Naive thymus-derived CD4-positive, alpha-beta T cell (primary cell): ENCODE measurements at regions not wholly inside any gene's neighbourhood (a gene's known extent, or its start where the extent isn't known, plus 50 kb on each side); places are given as distances from the start of the nearest gene placed in this dataset.

Experiments
- ATAC-seq: fragments of 150-1000 bp; cut with Tn5 transposase; 2 replicates; pipeline ENCODE4 v1.10.0; 2021; ENCODE audit warnings: mild to moderate bottlenecking, moderate library complexity
- CTCF ChIA-PET: fragments of 350-600 bp; sonication (Branson Sonifier 250); formaldehyde crosslinking; loops from one replicate; lab custom pipeline; 2021; ENCODE audit warnings: antibody characterized with exemption; lab: Charles Lee
- POLR2A ChIA-PET: fragments of 350-600 bp; sonication (Branson Sonifier 250); formaldehyde crosslinking; loops from one replicate; lab custom pipeline; 2021; ENCODE audit warnings: antibody characterized with exemption, inconsistent platforms; lab: Charles Lee
- DNase-seq, 9 donors: peaks; one replicate each; pipeline versions ENCODE4 v3.0.0 to v3.0.0-alpha.2; 2020 to 2022; ENCODE audit warnings: mixed read lengths in 1 of 9
- H3K27ac ChIP-seq: one replicate; pipeline ENCODE4 v1.7.0; 2013; ENCODE audit warnings: mild to moderate bottlenecking, low read depth, low read length, moderate library complexity
- H3K27me3 ChIP-seq, 2 donors: one replicate each; pipeline ENCODE4 v1.7.0; 2013; ENCODE audit warnings: low read length in 2 of 2, mild to moderate bottlenecking in 2 of 2, moderate library complexity in 2 of 2; ENCODE audit not compliant: control insufficient read depth in 2 of 2, insufficient read depth in 2 of 2
- H3K36me3 ChIP-seq, 3 experiments: 1 replicate in 2 of 3; 2 replicates in 1 of 3; pipeline ENCODE4 v1.7.0; 2013; ENCODE audit warnings: low read length in 3 of 3, mild to moderate bottlenecking in 3 of 3, moderate library complexity in 1 of 3; ENCODE audit not compliant: insufficient read depth in 3 of 3, control insufficient read depth in 2 of 3
- H3K4me1 ChIP-seq, 2 donors: one replicate each; pipeline ENCODE4 v1.7.0; 2013; ENCODE audit warnings: low read length in 2 of 2, mild to moderate bottlenecking in 2 of 2, moderate library complexity in 1 of 2; ENCODE audit not compliant: control insufficient read depth in 2 of 2, insufficient read depth in 2 of 2
- H3K4me3 ChIP-seq: 2 replicates; pipeline ENCODE4 v1.7.0; 2013; ENCODE audit warnings: mild to moderate bottlenecking, low read length
- H3K9me3 ChIP-seq, 3 experiments: 1 replicate in 2 of 3; 2 replicates in 1 of 3; pipeline ENCODE4 v1.7.0; 2013; ENCODE audit warnings: low read length in 3 of 3; ENCODE audit not compliant: control insufficient read depth in 2 of 3
- H3K27ac Mint-ChIP-seq, 9 donors: one replicate each; pipeline ENCODE4 v1.8.0; 2020 to 2022; ENCODE audit warnings: mixed read lengths in 9 of 9, mild to moderate bottlenecking in 8 of 9, moderate library complexity in 5 of 9, inconsistent platforms in 2 of 9
- H3K27me3 Mint-ChIP-seq, 5 donors: one replicate each; pipeline ENCODE4 v1.8.0; 2021 to 2022; ENCODE audit warnings: mixed read lengths in 5 of 5, mild to moderate bottlenecking in 1 of 5
- H3K36me3 Mint-ChIP-seq, 5 donors: one replicate each; pipeline ENCODE4 v1.8.0; 2020 to 2022; ENCODE audit warnings: mixed read lengths in 5 of 5, mild to moderate bottlenecking in 3 of 5, inconsistent platforms in 1 of 5
- H3K4me1 Mint-ChIP-seq, 7 donors: one replicate each; pipeline ENCODE4 v1.8.0; 2020 to 2022; ENCODE audit warnings: mixed read lengths in 7 of 7, mild to moderate bottlenecking in 3 of 7, inconsistent platforms in 1 of 7
- H3K4me3 Mint-ChIP-seq, 10 donors: one replicate each; pipeline ENCODE4 v1.8.0; 2020 to 2022; ENCODE audit warnings: mild to moderate bottlenecking in 10 of 10, mixed read lengths in 10 of 10, moderate library complexity in 6 of 10, inconsistent platforms in 2 of 10
- H3K9me3 Mint-ChIP-seq, 11 donors: one replicate each; pipeline ENCODE4 v1.8.0; 2020 to 2022; ENCODE audit warnings: mixed read lengths in 11 of 11, mild to moderate bottlenecking in 4 of 11, inconsistent platforms in 1 of 11, moderate library complexity in 1 of 11
- intact Hi-C, 2 donors: fragments of 100-400 bp; cut with micrococcal nuclease; formaldehyde crosslinking; loops; one replicate each; pipeline ENCODE4 v1.15.1; 2023

GRCh38 chr3:106431721-106432120 lies 562.9 kb upstream of the CBLB start:
- POLR2A ChIA-PET: no interaction called here
- H3K4me3 ChIP-seq: no peak overlapping the region
- intact Hi-C loops: no loop called here
- H3K27me3 ChIP-seq: no peaks in the 10 kb centered on the region
- no peak for ATAC-seq
- Mint-ChIP-seq H3K27me3 (peaks cover 0 to 4% (median 0%) of the 10 kb centered on the region in 5 donors), H3K27ac (no peak overlapping the region), H3K4me3 (no peak overlapping the region), H3K4me1 (peaks cover 0 to 17% (median 1%) of the 10 kb centered on the region in 7 donors), H3K36me3 (peaks cover 0 to 11% (median 0%) of the 10 kb centered on the region in 5 donors), H3K9me3 (peaks cover 0 to 5% (median 0%) of the 10 kb centered on the region in 11 donors)
- CTCF ChIA-PET: no interaction called here
- DNase-seq: no peak
- no peaks in the 10 kb centered on the region for H3K4me1 ChIP-seq
- H3K36me3 ChIP-seq: no peaks in the 10 kb centered on the region
- no peak overlapping the region for H3K27ac ChIP-seq
- no peaks in the 10 kb centered on the region for H3K9me3 ChIP-seq

GRCh38 chr3:106435899-106436453 lies 567.2 kb upstream of the CBLB start:
- no peak overlapping the region for H3K4me3 Mint-ChIP-seq

DNA sequence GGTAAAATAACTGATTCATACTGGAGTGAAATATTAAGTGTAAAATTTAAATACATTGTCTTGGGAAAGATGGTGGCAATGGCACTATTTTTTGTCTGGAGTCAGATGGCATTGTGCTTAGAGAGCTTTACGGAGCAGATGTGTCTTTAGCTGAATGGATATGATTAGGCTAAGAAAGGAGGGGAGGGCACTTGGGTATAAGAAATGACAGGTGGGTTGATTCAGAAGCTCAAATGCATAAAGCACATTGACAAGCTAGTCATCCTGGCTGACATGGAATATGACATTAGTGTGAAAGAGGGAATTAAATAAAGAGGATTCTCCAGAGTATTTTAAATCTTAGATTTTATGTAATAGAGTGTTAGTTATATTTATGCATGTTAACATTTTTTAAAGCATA lies 570.1 kb upstream of the CBLB start:
- Mint-ChIP-seq H3K36me3 (peaks cover 0 to 6% (median 0%) of the 10 kb centered on the region in 5 donors), H3K4me1 (peaks cover 0 to 8% (median 1%) of the 10 kb centered on the region in 7 donors), H3K27ac (no peak overlapping the region), H3K27me3 (peaks cover 0 to 4% (median 0%) of the 10 kb centered on the region in 5 donors), H3K4me3 (no peak overlapping the region), H3K9me3 (peaks cover 0 to 1% (median 0%) of the 10 kb centered on the region in 11 donors)
- intact Hi-C loops: no loop called here
- CTCF ChIA-PET: interaction anchor here (0.6 kb wide), 1 partner anchor 432 kb away, joined by 4 read pairs; no protein-coding TSS in a partner anchor
- DNase-seq (no peak), ATAC-seq (no peak)
- Histone ChIP-seq H3K27ac (no peak overlapping the region), H3K4me1 (no peaks in the 10 kb centered on the region), H3K4me3 (no peak overlapping the region), H3K9me3 (no peaks in the 10 kb centered on the region), H3K36me3 (no peaks in the 10 kb centered on the region), H3K27me3 (no peaks in the 10 kb centered on the region)
- POLR2A ChIA-PET: no interaction called here

More at GRCh38 chr3:106435899-106436453, 567.2 kb upstream of the CBLB start:
- Histone ChIP-seq H3K27ac (no peak overlapping the region), H3K4me1 (no peaks in the 10 kb centered on the region), H3K27me3 (no peaks in the 10 kb centered on the region), H3K36me3 (no peaks in the 10 kb centered on the region), H3K4me3 (no peak overlapping the region), H3K9me3 (no peaks in the 10 kb centered on the region)
- peaks cover 0 to 8% (median 1%) of the 10 kb centered on the region in 7 donors for H3K4me1 Mint-ChIP-seq
- peaks cover 0 to 6% (median 0%) of the 10 kb centered on the region in 5 donors for H3K36me3 Mint-ChIP-seq
- intact Hi-C loops: no loop called here
- H3K27me3 Mint-ChIP-seq: peaks cover 0 to 4% (median 0%) of the 10 kb centered on the region in 5 donors
- ChIA-PET POLR2A (no interaction called here), CTCF (no interaction called here)
- no peak for ATAC-seq
- peaks cover 0 to 1% (median 0%) of the 10 kb centered on the region in 11 donors for H3K9me3 Mint-ChIP-seq
- H3K27ac Mint-ChIP-seq: no peak overlapping the region
- no peak for DNase-seq

DNA sequence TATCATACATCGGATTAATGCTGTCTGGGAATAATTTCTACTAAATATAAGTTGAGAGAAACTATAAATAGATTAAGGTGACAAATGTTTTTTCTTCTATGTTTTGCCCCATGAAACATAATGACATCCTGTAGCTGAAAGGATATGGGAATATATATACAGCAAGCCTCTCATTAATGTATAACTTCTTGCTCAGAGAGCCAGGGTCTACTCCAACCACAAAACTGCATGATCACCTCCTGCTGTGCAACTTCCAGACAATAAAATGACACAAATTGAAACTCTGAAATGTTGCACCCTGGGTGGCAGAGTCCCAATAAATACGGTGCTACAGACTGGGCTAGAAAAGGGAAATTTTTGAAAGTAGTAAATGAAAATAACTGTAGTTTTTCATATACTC lies 571.9 kb upstream of the CBLB start:
- ATAC-seq (no peak), DNase-seq (no peak)
- H3K9me3 Mint-ChIP-seq: no peaks in the 10 kb centered on the region
- ChIA-PET POLR2A (no interaction called here), CTCF (no interaction called here)
- H3K9me3 ChIP-seq: no peaks in the 10 kb centered on the region
- no peak overlapping the region for H3K27ac Mint-ChIP-seq
- H3K4me1 ChIP-seq: no peaks in the 10 kb centered on the region
- no peak overlapping the region for H3K27ac ChIP-seq
- peaks cover 0 to 5% (median 0%) of the 10 kb centered on the region in 7 donors for H3K4me1 Mint-ChIP-seq
- no peak overlapping the region for H3K4me3 Mint-ChIP-seq
- peaks cover 0 to 4% (median 0%) of the 10 kb centered on the region in 5 donors for H3K27me3 Mint-ChIP-seq
- H3K36me3 Mint-ChIP-seq: peaks cover 0 to under 1% (median 0%) of the 10 kb centered on the region in 5 donors
- intact Hi-C loops: no loop called here
- H3K4me3 ChIP-seq: no peak overlapping the region
- H3K36me3 ChIP-seq: no peaks in the 10 kb centered on the region
- no peaks in the 10 kb centered on the region for H3K27me3 ChIP-seq

GRCh38 chr3:106446271-106446670 lies 577.5 kb upstream of the CBLB start:
- H3K36me3 Mint-ChIP-seq: peaks cover 0 to 9% (median 5%) of the 10 kb centered on the region in 5 donors
- ChIA-PET CTCF (no interaction called here), POLR2A (no interaction called here)
- peaks cover 0 to 16% (median 7%) of the 10 kb centered on the region in 11 donors for H3K9me3 Mint-ChIP-seq
- no peak overlapping the region for H3K27ac Mint-ChIP-seq
- no peaks in the 10 kb centered on the region for H3K27me3 ChIP-seq
- no peaks in the 10 kb centered on the region for H3K36me3 ChIP-seq
- H3K4me3 ChIP-seq: no peak overlapping the region
- intact Hi-C loops: no loop called here
- H3K4me3 Mint-ChIP-seq: no peak overlapping the region
- no peaks in the 10 kb centered on the region for H3K4me1 ChIP-seq
- no peaks in the 10 kb centered on the region for H3K9me3 ChIP-seq
- DNase-seq: no peak
- no peak for ATAC-seq
- H3K4me1 Mint-ChIP-seq: no peaks in the 10 kb centered on the region
- H3K27me3 Mint-ChIP-seq: no peaks in the 10 kb centered on the region
- H3K27ac ChIP-seq: no peak overlapping the region

DNA sequence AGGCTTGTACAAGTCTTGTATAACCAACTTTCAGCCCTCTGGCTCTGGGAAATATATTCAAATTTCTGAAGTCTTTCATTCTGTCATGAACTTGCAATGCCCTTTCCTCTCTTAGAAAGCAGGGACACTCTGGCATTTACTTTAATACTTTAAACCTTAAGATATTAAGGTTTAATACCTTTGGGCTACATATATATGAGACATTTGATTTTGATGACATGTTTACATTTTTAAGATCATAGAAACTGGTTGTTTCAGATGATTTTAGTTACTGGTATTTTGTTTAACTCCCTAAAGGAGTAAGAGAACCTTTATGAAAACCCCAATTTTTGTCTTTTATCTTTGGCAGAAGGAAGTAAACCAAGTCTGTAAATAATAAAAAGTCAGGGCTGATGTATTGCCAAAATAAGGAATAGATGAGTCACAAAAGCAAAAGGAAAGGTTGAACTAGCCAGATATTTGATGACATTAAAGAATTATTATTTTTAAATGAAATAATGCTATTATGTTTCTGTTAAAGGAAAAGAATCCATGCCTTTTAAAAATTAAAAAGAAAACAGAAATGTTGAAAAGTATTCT lies 579.0 kb upstream of the CBLB start:
- intact Hi-C loops: no loop called here
- Mint-ChIP-seq H3K9me3 (peaks cover 0 to 16% (median 7%) of the 10 kb centered on the region in 11 donors), H3K4me1 (no peaks in the 10 kb centered on the region), H3K36me3 (peaks cover 0 to 9% (median 5%) of the 10 kb centered on the region in 5 donors), H3K27ac (no peak overlapping the region), H3K27me3 (no peaks in the 10 kb centered on the region), H3K4me3 (no peak overlapping the region)
- no peak overlapping the region for H3K4me3 ChIP-seq
- no peaks in the 10 kb centered on the region for H3K27me3 ChIP-seq
- H3K9me3 ChIP-seq: no peaks in the 10 kb centered on the region
- H3K27ac ChIP-seq: no peak overlapping the region
- DNase-seq: no peak
- H3K4me1 ChIP-seq: no peaks in the 10 kb centered on the region
- no peaks in the 10 kb centered on the region for H3K36me3 ChIP-seq
- ChIA-PET POLR2A (no interaction called here), CTCF (no interaction called here)
- ATAC-seq: no peak
